LNCaP clone FGC (cell line): ENCODE measurements at regions not wholly inside any gene's neighbourhood (a gene's known extent, or its start where the extent isn't known, plus 50 kb on each side); places are given as distances from the start of the nearest gene placed in this dataset.

Source experiments
- DNase-seq: peaks from one replicate; pipeline ENCODE4 v3.0.0-alpha.2; 2011; ENCODE audit warnings: low read depth
- H3K4me3 ChIP-seq: 2 replicates; pipeline ENCODE4 v1.5.1; 2011; ENCODE audit warnings: mild to moderate bottlenecking, low read depth, low read length, control low read depth
- CTCF ChIP-seq: IDR thresholded peaks from 2 replicates; pipeline ENCODE4 v1.5.1; 2012; ENCODE audit warnings: mild to moderate bottlenecking; ENCODE audit not compliant: control insufficient read depth, insufficient read depth; ENCODE audit errors: extremely low read depth

GRCh38 chr16:35906440-35906839 is 2447.0 kb downstream of the TP53TG3F start:
- DNase-seq = no peak
- no peak overlapping the region for H3K4me3 ChIP-seq
- TF ChIP-seq CTCF = no peak

- no peak overlapping the region for H3K4me3 ChIP-seq
- TF ChIP-seq CTCF = no peak
- no peak for DNase-seq
Measured at GRCh38 chr16:35908152-35908551, 2448.7 kb downstream of the TP53TG3F start.

GRCh38 chr16:35908942-35909341 is 2449.5 kb downstream of the TP53TG3F start:
- TF ChIP-seq CTCF = peak; percentile 69
- peak; percentile 1 for DNase-seq

GRCh38 chr16:35909351-35909954 is 2450.0 kb downstream of the TP53TG3F start:
- H3K4me3 ChIP-seq = no peak overlapping the region
- no peak for TF ChIP-seq CTCF
- DNase-seq = no peak

More at GRCh38 chr16:35908942-35909341, 2449.5 kb downstream of the TP53TG3F start:
- no peak overlapping the region for H3K4me3 ChIP-seq

- DNase-seq = no peak
- H3K4me3 ChIP-seq = no peak overlapping the region
- TF ChIP-seq CTCF = no peak
Measured at GRCh38 chr16:35910409-35910808, 2451.0 kb downstream of the TP53TG3F start.

GRCh38 chr16:35911899-35912298 is 2452.5 kb downstream of the TP53TG3F start:
- no peak for TF ChIP-seq CTCF
- DNase-seq = no peak
- no peak overlapping the region for H3K4me3 ChIP-seq

GRCh38 chr16:35931722-35932121 is 2472.3 kb downstream of the TP53TG3F start:
- TF ChIP-seq CTCF = no peak
- DNase-seq = no peak
- no peak overlapping the region for H3K4me3 ChIP-seq
